DND-41 (cell line): ENCODE measurements at regions not wholly inside any gene's neighbourhood (a gene's known extent, or its start where the extent isn't known, plus 50 kb on each side); places are given as distances from the start of the nearest gene placed in this dataset.

Experiments used
- ATAC-seq: fragments of 200-7000 bp; cut with Tn5 transposase; 3 replicates; pipeline ENCODE4 v1.9.1; 2021; ENCODE audit warnings: low read depth; ENCODE audit not compliant: insufficient read depth
- DNase-seq: peaks from one replicate; pipeline ENCODE4 v3.0.0-alpha.2; 2020
- H2AFZ ChIP-seq: 2 replicates; pipeline ENCODE4 v1.6.0; 2012; ENCODE audit warnings: low read depth, low read length
- H3K27ac ChIP-seq: 2 replicates; pipeline ENCODE4 v1.5.1; 2012; ENCODE audit warnings: low read length, inconsistent platforms
- H3K27me3 ChIP-seq: fragments of 200-600 bp; sonication (generic); 2 replicates; pipeline ENCODE4 v1.6.0; 2012; ENCODE audit warnings: low read length, mild to moderate bottlenecking, inconsistent platforms; ENCODE audit not compliant: insufficient read depth, poor library complexity
- H3K36me3 ChIP-seq: 2 replicates; pipeline ENCODE4 v1.5.1; 2012; ENCODE audit warnings: low read length, inconsistent platforms; ENCODE audit not compliant: insufficient read depth
- H3K4me1 ChIP-seq: 2 replicates; pipeline ENCODE4 v1.5.1; 2012; ENCODE audit warnings: mild to moderate bottlenecking, low read length; ENCODE audit not compliant: insufficient read depth
- H3K4me2 ChIP-seq: 2 replicates; pipeline ENCODE4 v1.6.0; 2012; ENCODE audit warnings: mild to moderate bottlenecking, moderate library complexity, low read length, inconsistent platforms; ENCODE audit not compliant: insufficient read depth
- H3K4me3 ChIP-seq, 2 experiments: fragments of 200-600 bp in 1 of 2; shearing (Covaris generic) in 1 of 2; 2 replicates each; pipeline ENCODE4 v1.5.1; 2012 to 2016; ENCODE audit warnings: inconsistent platforms in 2 of 2, low read length in 2 of 2, mild to moderate bottlenecking in 2 of 2, low read depth in 1 of 2, moderate library complexity in 1 of 2
- H3K79me2 ChIP-seq: 2 replicates; pipeline ENCODE4 v1.6.0; 2012; ENCODE audit warnings: low read length, inconsistent platforms; ENCODE audit not compliant: insufficient read depth
- H3K9ac ChIP-seq: 2 replicates; pipeline ENCODE4 v1.6.0; 2012; ENCODE audit warnings: low read depth, mild to moderate bottlenecking, inconsistent platforms, low read length, moderate library complexity
- H3K9me3 ChIP-seq: 2 replicates; pipeline ENCODE4 v1.5.1; 2012; ENCODE audit warnings: low read length, moderate library complexity, mild to moderate bottlenecking, inconsistent platforms; ENCODE audit not compliant: insufficient read depth, severe bottlenecking
- H4K20me1 ChIP-seq: 2 replicates; pipeline ENCODE4 v1.6.0; 2012; ENCODE audit warnings: low read length; ENCODE audit not compliant: insufficient read depth
- EZH2 ChIP-seq: IDR thresholded peaks from 3 replicates; pipeline ENCODE4 v1.6.1; 2012; ENCODE audit warnings: borderline replicate concordance, low read depth, mild to moderate bottlenecking, moderate library complexity, low read length, inconsistent platforms; ENCODE audit not compliant: severe bottlenecking
- TF ChIP-seq, protein P1 (sequence below): IDR thresholded peaks from 2 replicates; pipeline ENCODE4 v1.5.1; 2012; ENCODE audit warnings: borderline replicate concordance, low read length, moderate library complexity, mild to moderate bottlenecking; ENCODE audit not compliant: poor library complexity, severe bottlenecking; ENCODE audit errors: extremely low read depth

DNA sequence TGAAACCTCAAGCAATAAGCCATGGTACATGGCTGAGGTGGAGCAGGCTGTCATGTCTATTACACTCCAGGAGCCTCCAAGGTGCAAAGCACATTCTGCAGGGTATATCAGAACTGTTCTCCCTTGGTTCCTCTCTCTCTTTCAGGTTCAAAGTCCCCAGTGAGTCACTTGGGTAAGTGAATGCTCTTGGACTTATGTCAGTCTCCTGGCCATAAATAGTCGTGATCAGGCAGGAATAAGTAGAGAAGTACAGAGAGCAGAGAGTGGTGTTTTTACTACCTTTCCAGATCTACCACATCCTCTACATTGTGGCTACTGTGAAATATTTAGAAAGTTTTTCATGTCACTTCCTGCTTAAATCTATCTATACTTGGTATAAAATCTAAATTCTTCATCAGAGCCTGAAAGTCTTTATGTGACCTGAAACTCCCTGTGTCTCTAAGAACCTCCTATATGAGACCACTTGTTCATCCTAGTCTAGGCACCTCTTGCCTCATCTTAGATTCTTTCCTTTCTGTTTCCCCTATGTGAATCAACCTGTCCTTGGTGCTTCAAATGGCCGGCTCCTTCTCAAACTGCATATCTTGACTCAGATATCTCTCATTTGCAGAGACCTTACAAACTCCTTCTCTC is 1077.6 kb upstream of the MAP3K7 start:
- H3K27ac ChIP-seq, result no peak overlapping the region
- H3K27me3 ChIP-seq, result no peaks in the 10 kb centered on the region
- H3K9ac ChIP-seq, result no peak overlapping the region
- no peak overlapping the region for H3K4me3 ChIP-seq
- ATAC-seq (no peak), DNase-seq (no peak)
- H3K4me1 ChIP-seq, result no peaks in the 10 kb centered on the region
- TF ChIP-seq EZH2, result no peak
- TF ChIP-seq, protein P1, sequence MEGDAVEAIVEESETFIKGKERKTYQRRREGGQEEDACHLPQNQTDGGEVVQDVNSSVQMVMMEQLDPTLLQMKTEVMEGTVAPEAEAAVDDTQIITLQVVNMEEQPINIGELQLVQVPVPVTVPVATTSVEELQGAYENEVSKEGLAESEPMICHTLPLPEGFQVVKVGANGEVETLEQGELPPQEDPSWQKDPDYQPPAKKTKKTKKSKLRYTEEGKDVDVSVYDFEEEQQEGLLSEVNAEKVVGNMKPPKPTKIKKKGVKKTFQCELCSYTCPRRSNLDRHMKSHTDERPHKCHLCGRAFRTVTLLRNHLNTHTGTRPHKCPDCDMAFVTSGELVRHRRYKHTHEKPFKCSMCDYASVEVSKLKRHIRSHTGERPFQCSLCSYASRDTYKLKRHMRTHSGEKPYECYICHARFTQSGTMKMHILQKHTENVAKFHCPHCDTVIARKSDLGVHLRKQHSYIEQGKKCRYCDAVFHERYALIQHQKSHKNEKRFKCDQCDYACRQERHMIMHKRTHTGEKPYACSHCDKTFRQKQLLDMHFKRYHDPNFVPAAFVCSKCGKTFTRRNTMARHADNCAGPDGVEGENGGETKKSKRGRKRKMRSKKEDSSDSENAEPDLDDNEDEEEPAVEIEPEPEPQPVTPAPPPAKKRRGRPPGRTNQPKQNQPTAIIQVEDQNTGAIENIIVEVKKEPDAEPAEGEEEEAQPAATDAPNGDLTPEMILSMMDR, result no peak
- H3K4me2 ChIP-seq, result no peak overlapping the region
- no peaks in the 10 kb centered on the region for H3K36me3 ChIP-seq
- no peak overlapping the region for H2AFZ ChIP-seq
- H3K79me2 ChIP-seq, result no peaks in the 10 kb centered on the region
- no peaks in the 10 kb centered on the region for H3K9me3 ChIP-seq
- H4K20me1 ChIP-seq, result no peaks in the 10 kb centered on the region

DNA sequence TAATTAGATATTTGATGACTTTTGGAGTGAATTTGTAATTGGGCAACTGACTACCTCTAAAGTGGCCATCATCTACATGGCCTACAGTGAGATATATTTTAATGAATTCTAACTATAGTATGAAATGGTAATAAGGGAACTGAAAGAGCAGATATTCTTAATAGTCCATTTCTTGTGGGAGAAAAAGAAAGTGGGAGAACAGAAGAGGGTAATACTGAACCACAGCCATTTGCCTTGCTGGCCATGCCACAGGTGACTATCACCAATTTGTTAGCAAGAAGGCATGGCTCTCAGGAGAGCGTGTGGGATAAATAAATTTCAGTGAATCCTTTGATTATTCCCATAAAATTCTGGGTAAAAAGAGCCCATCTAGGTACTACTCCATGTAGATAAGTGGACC is 1074.0 kb upstream of the MAP3K7 start:
- Histone ChIP-seq H3K27ac (no peak overlapping the region), H3K4me1 (no peaks in the 10 kb centered on the region), H2AFZ (no peak overlapping the region), H3K4me2 (no peak overlapping the region), H3K27me3 (no peaks in the 10 kb centered on the region), H3K9ac (no peak overlapping the region), H3K9me3 (no peaks in the 10 kb centered on the region), H3K36me3 (no peaks in the 10 kb centered on the region), H3K4me3 (no peak overlapping the region), H4K20me1 (no peaks in the 10 kb centered on the region), H3K79me2 (no peaks in the 10 kb centered on the region)
- DNase-seq (no peak), ATAC-seq (no peak)
- TF ChIP-seq, protein P1, result no peak
- TF ChIP-seq EZH2, result no peak

DNA sequence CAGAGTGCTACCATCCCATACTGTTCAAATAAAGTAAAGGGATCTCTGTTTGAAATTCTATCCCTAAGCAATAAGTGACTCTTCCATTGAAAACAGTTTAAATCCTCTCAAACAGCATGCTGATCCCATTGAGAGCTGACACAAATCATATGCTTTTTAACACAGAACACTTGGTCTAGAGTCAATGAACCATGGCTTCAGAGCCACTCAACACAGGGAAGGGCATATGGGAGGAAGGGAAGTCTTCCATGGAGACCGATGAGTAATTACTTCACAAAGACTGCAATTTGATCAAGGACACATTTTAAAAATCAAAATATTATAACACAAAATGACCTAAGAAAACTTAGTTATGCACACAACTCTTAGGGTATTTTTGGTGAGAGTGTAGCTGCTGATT is 1073.0 kb upstream of the MAP3K7 start:
- Histone ChIP-seq H3K9me3 (no peaks in the 10 kb centered on the region), H4K20me1 (no peaks in the 10 kb centered on the region), H3K36me3 (no peaks in the 10 kb centered on the region), H3K27ac (no peak overlapping the region), H3K4me2 (no peak overlapping the region), H3K79me2 (no peaks in the 10 kb centered on the region), H3K4me3 (no peak overlapping the region), H3K4me1 (no peaks in the 10 kb centered on the region), H3K27me3 (no peaks in the 10 kb centered on the region), H3K9ac (no peak overlapping the region), H2AFZ (no peak overlapping the region)
- DNase-seq, result no peak
- TF ChIP-seq, protein P1, result no peak
- TF ChIP-seq EZH2, result no peak
- no peak for ATAC-seq
